ENCODE measurements at regions not wholly inside any gene's neighbourhood (a gene's known extent, or its start where the extent isn't known, plus 50 kb on each side); places are given as distances from the start of the nearest gene placed in this dataset.

DNA sequence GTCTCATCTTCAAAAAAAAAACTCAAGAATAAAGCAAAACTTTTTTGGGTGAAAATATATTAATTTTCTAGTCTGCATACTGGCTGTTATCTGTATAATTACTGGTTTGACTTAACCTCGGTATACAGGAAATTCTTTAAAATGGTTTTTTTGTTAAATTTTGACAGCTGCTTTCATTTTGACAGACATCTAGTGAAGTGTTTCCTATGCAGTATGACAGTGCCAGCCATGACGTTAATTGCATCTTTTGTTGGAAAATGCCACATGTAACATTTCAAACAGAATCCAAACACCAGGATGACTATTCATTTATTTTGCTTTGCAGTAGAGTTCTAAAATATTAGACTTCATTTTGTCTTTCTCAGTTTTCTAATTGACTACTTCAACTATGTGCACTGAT is 460.4 kb downstream of the NXPH1 start:
- ChIA-PET CTCF (no interaction called here), POLR2A (no interaction called here)
- H3K4me3 ChIP-seq (ENCODE audit: low read depth, low read length), result no peak overlapping the region
- no peak overlapping the region for H3K27ac ChIP-seq (ENCODE audit: extremely low read depth, low read depth, low read length)
- no peaks in the 10 kb centered on the region for H3K4me1 ChIP-seq (ENCODE audit: control insufficient read depth, insufficient read depth, low read length)
- H3K36me3 ChIP-seq (ENCODE audit: control insufficient read depth in 2 of 2, insufficient read depth in 1 of 2, low read length in 2 of 2), result no peaks in the 10 kb centered on the region
- no peaks in the 10 kb centered on the region for H3K9me3 ChIP-seq (ENCODE audit: control insufficient read depth, insufficient read depth, low read depth, low read length)
- no peak for TF ChIP-seq ZNF214 (tag by site-specific recombination; IDR thresholded peaks at IDR 0.05; ENCODE audit: borderline replicate concordance)
- TF ChIP-seq, protein P1, sequence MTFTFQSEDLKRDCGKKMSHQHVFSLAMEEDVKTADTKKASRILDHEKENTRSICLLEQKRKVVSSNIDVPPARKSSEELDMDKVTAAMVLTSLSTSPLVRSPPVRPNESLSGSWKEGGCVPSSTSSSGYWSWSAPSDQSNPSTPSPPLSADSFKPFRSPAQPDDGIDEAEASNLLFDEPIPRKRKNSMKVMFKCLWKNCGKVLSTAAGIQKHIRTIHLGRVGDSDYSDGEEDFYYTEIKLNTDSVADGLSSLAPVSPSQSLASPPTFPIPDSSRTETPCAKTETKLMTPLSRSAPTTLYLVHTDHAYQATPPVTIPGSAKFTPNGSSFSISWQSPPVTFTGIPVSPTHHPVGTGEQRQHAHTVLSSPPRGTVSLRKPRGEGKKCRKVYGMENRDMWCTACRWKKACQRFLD (tag by site-specific recombination; IDR thresholded peaks at IDR 0.05), result no peak
- TF ChIP-seq ZFP69B (tag by site-specific recombination; IDR thresholded peaks at IDR 0.05), result no peak
- TF ChIP-seq, protein P2, sequence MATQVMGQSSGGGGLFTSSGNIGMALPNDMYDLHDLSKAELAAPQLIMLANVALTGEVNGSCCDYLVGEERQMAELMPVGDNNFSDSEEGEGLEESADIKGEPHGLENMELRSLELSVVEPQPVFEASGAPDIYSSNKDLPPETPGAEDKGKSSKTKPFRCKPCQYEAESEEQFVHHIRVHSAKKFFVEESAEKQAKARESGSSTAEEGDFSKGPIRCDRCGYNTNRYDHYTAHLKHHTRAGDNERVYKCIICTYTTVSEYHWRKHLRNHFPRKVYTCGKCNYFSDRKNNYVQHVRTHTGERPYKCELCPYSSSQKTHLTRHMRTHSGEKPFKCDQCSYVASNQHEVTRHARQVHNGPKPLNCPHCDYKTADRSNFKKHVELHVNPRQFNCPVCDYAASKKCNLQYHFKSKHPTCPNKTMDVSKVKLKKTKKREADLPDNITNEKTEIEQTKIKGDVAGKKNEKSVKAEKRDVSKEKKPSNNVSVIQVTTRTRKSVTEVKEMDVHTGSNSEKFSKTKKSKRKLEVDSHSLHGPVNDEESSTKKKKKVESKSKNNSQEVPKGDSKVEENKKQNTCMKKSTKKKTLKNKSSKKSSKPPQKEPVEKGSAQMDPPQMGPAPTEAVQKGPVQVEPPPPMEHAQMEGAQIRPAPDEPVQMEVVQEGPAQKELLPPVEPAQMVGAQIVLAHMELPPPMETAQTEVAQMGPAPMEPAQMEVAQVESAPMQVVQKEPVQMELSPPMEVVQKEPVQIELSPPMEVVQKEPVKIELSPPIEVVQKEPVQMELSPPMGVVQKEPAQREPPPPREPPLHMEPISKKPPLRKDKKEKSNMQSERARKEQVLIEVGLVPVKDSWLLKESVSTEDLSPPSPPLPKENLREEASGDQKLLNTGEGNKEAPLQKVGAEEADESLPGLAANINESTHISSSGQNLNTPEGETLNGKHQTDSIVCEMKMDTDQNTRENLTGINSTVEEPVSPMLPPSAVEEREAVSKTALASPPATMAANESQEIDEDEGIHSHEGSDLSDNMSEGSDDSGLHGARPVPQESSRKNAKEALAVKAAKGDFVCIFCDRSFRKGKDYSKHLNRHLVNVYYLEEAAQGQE (tag by site-specific recombination; IDR thresholded peaks at IDR 0.05), result no peak
- TF ChIP-seq, protein P3, sequence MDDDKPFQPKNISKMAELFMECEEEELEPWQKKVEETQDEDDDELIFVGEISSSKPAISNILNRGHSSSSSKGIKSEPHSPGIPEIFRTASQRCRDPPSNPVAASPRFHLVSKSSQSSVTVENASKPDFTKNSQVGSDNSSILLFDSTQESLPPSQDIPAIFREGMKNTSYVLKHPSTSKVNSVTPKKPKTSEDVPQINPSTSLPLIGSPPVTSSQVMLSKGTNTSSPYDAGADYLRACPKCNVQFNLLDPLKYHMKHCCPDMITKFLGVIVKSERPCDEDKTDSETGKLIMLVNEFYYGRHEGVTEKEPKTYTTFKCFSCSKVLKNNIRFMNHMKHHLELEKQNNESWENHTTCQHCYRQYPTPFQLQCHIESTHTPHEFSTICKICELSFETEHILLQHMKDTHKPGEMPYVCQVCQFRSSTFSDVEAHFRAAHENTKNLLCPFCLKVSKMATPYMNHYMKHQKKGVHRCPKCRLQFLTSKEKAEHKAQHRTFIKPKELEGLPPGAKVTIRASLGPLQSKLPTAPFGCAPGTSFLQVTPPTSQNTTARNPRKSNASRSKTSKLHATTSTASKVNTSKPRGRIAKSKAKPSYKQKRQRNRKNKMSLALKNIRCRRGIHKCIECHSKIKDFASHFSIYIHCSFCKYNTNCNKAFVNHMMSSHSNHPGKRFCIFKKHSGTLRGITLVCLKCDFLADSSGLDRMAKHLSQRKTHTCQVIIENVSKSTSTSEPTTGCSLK (tag by site-specific recombination; IDR thresholded peaks at IDR 0.05), result no peak
- no peak for TF ChIP-seq YY2 (tag by site-specific recombination; IDR thresholded peaks at IDR 0.05)
- no peak for TF ChIP-seq ZNF473 (tag by site-specific recombination; IDR thresholded peaks at IDR 0.05)
- TF ChIP-seq, protein P4, sequence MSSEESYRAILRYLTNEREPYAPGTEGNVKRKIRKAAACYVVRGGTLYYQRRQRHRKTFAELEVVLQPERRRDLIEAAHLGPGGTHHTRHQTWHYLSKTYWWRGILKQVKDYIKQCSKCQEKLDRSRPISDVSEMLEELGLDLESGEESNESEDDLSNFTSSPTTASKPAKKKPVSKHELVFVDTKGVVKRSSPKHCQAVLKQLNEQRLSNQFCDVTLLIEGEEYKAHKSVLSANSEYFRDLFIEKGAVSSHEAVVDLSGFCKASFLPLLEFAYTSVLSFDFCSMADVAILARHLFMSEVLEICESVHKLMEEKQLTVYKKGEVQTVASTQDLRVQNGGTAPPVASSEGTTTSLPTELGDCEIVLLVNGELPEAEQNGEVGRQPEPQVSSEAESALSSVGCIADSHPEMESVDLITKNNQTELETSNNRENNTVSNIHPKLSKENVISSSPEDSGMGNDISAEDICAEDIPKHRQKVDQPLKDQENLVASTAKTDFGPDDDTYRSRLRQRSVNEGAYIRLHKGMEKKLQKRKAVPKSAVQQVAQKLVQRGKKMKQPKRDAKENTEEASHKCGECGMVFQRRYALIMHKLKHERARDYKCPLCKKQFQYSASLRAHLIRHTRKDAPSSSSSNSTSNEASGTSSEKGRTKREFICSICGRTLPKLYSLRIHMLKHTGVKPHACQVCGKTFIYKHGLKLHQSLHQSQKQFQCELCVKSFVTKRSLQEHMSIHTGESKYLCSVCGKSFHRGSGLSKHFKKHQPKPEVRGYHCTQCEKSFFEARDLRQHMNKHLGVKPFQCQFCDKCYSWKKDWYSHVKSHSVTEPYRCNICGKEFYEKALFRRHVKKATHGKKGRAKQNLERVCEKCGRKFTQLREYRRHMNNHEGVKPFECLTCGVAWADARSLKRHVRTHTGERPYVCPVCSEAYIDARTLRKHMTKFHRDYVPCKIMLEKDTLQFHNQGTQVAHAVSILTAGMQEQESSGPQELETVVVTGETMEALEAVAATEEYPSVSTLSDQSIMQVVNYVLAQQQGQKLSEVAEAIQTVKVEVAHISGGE (tag by site-specific recombination; conservative IDR thresholded peaks at IDR 0.05; ENCODE audit: low read depth), result no peak
- TF ChIP-seq, protein P5, sequence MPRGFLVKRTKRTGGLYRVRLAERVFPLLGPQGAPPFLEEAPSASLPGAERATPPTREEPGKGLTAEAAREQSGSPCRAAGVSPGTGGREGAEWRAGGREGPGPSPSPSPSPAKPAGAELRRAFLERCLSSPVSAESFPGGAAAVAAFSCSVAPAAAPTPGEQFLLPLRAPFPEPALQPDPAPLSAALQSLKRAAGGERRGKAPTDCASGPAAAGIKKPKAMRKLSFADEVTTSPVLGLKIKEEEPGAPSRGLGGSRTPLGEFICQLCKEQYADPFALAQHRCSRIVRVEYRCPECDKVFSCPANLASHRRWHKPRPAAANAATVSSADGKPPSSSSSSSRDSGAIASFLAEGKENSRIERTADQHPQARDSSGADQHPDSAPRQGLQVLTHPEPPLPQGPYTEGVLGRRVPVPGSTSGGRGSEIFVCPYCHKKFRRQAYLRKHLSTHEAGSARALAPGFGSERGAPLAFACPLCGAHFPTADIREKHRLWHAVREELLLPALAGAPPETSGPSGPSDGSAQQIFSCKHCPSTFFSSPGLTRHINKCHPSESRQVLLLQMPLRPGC (tag by site-specific recombination; IDR thresholded peaks at IDR 0.05), result no peak
- no peak for TF ChIP-seq ZNF132 (tag by site-specific recombination; IDR thresholded peaks at IDR 0.05; ENCODE audit: borderline replicate concordance)
- TF ChIP-seq, protein P6, sequence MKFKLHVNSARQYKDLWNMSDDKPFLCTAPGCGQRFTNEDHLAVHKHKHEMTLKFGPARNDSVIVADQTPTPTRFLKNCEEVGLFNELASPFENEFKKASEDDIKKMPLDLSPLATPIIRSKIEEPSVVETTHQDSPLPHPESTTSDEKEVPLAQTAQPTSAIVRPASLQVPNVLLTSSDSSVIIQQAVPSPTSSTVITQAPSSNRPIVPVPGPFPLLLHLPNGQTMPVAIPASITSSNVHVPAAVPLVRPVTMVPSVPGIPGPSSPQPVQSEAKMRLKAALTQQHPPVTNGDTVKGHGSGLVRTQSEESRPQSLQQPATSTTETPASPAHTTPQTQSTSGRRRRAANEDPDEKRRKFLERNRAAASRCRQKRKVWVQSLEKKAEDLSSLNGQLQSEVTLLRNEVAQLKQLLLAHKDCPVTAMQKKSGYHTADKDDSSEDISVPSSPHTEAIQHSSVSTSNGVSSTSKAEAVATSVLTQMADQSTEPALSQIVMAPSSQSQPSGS (tag by site-specific recombination; IDR thresholded peaks at IDR 0.05; ENCODE audit: low read depth), result no peak
- TF ChIP-seq, protein P7, sequence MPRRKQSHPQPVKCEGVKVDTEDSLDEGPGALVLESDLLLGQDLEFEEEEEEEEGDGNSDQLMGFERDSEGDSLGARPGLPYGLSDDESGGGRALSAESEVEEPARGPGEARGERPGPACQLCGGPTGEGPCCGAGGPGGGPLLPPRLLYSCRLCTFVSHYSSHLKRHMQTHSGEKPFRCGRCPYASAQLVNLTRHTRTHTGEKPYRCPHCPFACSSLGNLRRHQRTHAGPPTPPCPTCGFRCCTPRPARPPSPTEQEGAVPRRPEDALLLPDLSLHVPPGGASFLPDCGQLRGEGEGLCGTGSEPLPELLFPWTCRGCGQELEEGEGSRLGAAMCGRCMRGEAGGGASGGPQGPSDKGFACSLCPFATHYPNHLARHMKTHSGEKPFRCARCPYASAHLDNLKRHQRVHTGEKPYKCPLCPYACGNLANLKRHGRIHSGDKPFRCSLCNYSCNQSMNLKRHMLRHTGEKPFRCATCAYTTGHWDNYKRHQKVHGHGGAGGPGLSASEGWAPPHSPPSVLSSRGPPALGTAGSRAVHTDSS (tag by site-specific recombination; IDR thresholded peaks at IDR 0.05), result no peak
- TF ChIP-seq, protein P8, sequence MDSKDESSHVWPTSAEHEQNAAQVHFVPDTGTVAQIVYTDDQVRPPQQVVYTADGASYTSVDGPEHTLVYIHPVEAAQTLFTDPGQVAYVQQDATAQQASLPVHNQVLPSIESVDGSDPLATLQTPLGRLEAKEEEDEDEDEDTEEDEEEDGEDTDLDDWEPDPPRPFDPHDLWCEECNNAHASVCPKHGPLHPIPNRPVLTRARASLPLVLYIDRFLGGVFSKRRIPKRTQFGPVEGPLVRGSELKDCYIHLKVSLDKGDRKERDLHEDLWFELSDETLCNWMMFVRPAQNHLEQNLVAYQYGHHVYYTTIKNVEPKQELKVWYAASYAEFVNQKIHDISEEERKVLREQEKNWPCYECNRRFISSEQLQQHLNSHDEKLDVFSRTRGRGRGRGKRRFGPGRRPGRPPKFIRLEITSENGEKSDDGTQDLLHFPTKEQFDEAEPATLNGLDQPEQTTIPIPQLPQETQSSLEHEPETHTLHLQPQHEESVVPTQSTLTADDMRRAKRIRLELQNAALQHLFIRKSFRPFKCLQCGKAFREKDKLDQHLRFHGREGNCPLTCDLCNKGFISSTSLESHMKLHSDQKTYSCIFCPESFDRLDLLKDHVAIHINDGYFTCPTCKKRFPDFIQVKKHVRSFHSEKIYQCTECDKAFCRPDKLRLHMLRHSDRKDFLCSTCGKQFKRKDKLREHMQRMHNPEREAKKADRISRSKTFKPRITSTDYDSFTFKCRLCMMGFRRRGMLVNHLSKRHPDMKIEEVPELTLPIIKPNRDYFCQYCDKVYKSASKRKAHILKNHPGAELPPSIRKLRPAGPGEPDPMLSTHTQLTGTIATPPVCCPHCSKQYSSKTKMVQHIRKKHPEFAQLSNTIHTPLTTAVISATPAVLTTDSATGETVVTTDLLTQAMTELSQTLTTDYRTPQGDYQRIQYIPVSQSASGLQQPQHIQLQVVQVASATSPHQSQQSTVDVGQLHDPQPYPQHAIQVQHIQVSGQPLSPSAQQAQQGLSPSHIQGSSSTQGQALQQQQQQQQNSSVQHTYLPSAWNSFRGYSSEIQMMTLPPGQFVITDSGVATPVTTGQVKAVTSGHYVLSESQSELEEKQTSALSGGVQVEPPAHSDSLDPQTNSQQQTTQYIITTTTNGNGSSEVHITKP (tag by site-specific recombination; IDR thresholded peaks at IDR 0.05), result no peak
- no peak for TF ChIP-seq ZNF114 (tag by site-specific recombination; IDR thresholded peaks at IDR 0.05)
- TF ChIP-seq, protein P9, sequence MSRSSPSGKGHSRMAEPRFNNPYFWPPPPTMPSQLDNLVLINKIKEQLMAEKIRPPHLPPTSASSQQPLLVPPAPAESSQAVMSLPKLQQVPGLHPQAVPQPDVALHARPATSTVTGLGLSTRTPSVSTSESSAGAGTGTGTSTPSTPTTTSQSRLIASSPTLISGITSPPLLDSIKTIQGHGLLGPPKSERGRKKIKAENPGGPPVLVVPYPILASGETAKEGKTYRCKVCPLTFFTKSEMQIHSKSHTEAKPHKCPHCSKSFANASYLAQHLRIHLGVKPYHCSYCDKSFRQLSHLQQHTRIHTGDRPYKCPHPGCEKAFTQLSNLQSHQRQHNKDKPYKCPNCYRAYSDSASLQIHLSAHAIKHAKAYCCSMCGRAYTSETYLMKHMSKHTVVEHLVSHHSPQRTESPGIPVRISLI (tag by site-specific recombination; IDR thresholded peaks at IDR 0.05), result no peak

Data from HEK293 (cell line).